Psoas muscle (tissue), 7 donors: ENCODE measurements at regions not wholly inside any gene's neighbourhood (a gene's known extent, or its start where the extent isn't known, plus 50 kb on each side); places are given as distances from the start of the nearest gene placed in this dataset.

Experiments used
- ATAC-seq, 4 donors: fragments of 200-7000 bp; cut with Tn5 transposase; one replicate each; pipeline ENCODE4 v1.9.1; 2020; ENCODE audit warnings: moderate library complexity in 3 of 4, mild to moderate bottlenecking in 2 of 4
- DNase-seq, 2 donors: peaks; one replicate each; pipeline ENCODE4 v3.0.0-alpha.2; 2020
- H3K27ac ChIP-seq: fragments of 200-600 bp; one replicate; pipeline ENCODE4 v1.8.0; 2022
- H3K27me3 ChIP-seq, 3 donors: fragments of 200-600 bp in 1 of 3; one replicate each; pipeline versions ENCODE4 v1.6.1 to v1.8.0; 2013 to 2022; ENCODE audit warnings: low read length in 2 of 3, mild to moderate bottlenecking in 2 of 3, moderate library complexity in 1 of 3; ENCODE audit not compliant: insufficient read depth in 3 of 3
- H3K36me3 ChIP-seq, 2 donors: fragments of 200-600 bp in 1 of 2; one replicate each; pipeline versions ENCODE4 v1.6.1 to v1.8.0; 2013 to 2022; ENCODE audit warnings: low read depth in 1 of 2, mild to moderate bottlenecking in 1 of 2, moderate library complexity in 1 of 2; ENCODE audit not compliant: insufficient read depth in 1 of 2
- H3K4me1 ChIP-seq: fragments of 200-600 bp; one replicate; pipeline ENCODE4 v1.8.0; 2022
- H3K4me3 ChIP-seq: fragments of 200-600 bp; one replicate; pipeline ENCODE4 v1.8.0; 2022; ENCODE audit warnings: mild to moderate bottlenecking
- H3K9me3 ChIP-seq: fragments of 200-600 bp; one replicate; pipeline ENCODE4 v1.8.0; 2022
- CTCF ChIP-seq: fragments of 200-600 bp; IDR thresholded peaks from one replicate; pipeline ENCODE4 v1.8.0; 2022; ENCODE audit warnings: antibody characterized with exemption
- WGBS, 3 donors: extraction: QIAGEN DNeasy Blood & Tissue Kit; methylation state at CpG; one replicate each; pipeline versions ENCODE4 v1.1.6 to v1.1.7; 2013; 5-methylcytosine and 5-hydroxymethylcytosine counted together
- intact Hi-C, 2 donors: fragments of 100-400 bp; cut with DNase I; formaldehyde crosslinking; loops; one replicate each; pipeline versions ENCODE4 v1.11.0 to v1.14.2; 2022
- donor health status: healthy with polysubstance abuse.
- donor health status: DM: no; HTN: no; CAD: no; lungs with moderate emphysema.
- donor health status: Bipolar disorder and iron deficiency.
- donor health status: healthy.
- donor health status: DM: yes; HTN: yes; CAD: no.
- donor health status: DM: no; HTN: no; CAD: no.
- donor health status: DM: yes; HTN: yes; CAD: no.

- DNase-seq (no peak), ATAC-seq (no peak)
- H3K9me3 ChIP-seq: no peaks in the 10 kb centered on the region
- WGBS, 3 donors: 50 to 72% (median 64%) methylated on average over 11 of the region's 11 CpGs
- no peaks in the 10 kb centered on the region for H3K4me1 ChIP-seq
- H3K27ac ChIP-seq: no peak overlapping the region
- H3K36me3 ChIP-seq: no peaks in the 10 kb centered on the region
- intact Hi-C loops: no loop called here
- H3K4me3 ChIP-seq: no peak overlapping the region
- TF ChIP-seq CTCF: no peak
- H3K27me3 ChIP-seq: peaks cover 0 to 14% (median 8%) of the 10 kb centered on the region in 3 donors
These were observed 126.9 kb upstream of the C1orf174 start for GRCh38 chr1:4027008-4027407.

- intact Hi-C loops: no loop called here
- no peaks in the 10 kb centered on the region for H3K36me3 ChIP-seq
- no peaks in the 10 kb centered on the region for H3K4me1 ChIP-seq
- ATAC-seq (no peak), DNase-seq (no peak)
- H3K27ac ChIP-seq: no peak overlapping the region
- 25 to 44% (median 30%) methylated on average over 16 of the region's 16 CpGs for whole genome bisulfite sequencing, 3 donors
- no peaks in the 10 kb centered on the region for H3K9me3 ChIP-seq
- no peak overlapping the region for H3K4me3 ChIP-seq
- TF ChIP-seq CTCF: no peak
- H3K27me3 ChIP-seq: peaks cover 0 to 20% (median 8%) of the 10 kb centered on the region in 3 donors
These were observed 127.5 kb upstream of the C1orf174 start for GRCh38 chr1:4027492-4028138.

- intact Hi-C loops: no loop called here
- no peak for TF ChIP-seq CTCF
- WGBS, 3 donors: 81 to 85% (median 82%) methylated on average over 6 of the region's 6 CpGs
- DNase-seq (no peak), ATAC-seq (no peak)
- peaks cover 0 to 25% (median 5%) of the 10 kb centered on the region in 3 donors for H3K27me3 ChIP-seq
- no peaks in the 10 kb centered on the region for H3K9me3 ChIP-seq
- no peak overlapping the region for H3K27ac ChIP-seq
- H3K36me3 ChIP-seq: no peaks in the 10 kb centered on the region
- no peak overlapping the region for H3K4me3 ChIP-seq
- H3K4me1 ChIP-seq: no peaks in the 10 kb centered on the region
These were observed 128.0 kb upstream of the C1orf174 start for GRCh38 chr1:4028139-4028501.

GRCh38 chr1:4029376-4029775, 129.3 kb upstream of the C1orf174 start:
- H3K36me3 ChIP-seq: no peaks in the 10 kb centered on the region
- peaks cover 0 to 32% (median 6%) of the 10 kb centered on the region in 3 donors for H3K27me3 ChIP-seq
- intact Hi-C loops: no loop called here
- TF ChIP-seq CTCF: no peak
- no peak overlapping the region for H3K27ac ChIP-seq
- H3K9me3 ChIP-seq: no peaks in the 10 kb centered on the region
- H3K4me3 ChIP-seq: no peak overlapping the region
- DNase-seq (no peak), ATAC-seq (no peak)
- H3K4me1 ChIP-seq: no peaks in the 10 kb centered on the region

- no peaks in the 10 kb centered on the region for H3K36me3 ChIP-seq
- H3K4me1 ChIP-seq: no peaks in the 10 kb centered on the region
- no peak for TF ChIP-seq CTCF
- ATAC-seq (peak in 1 of 4 donors; percentile 48), DNase-seq (no peak)
- H3K9me3 ChIP-seq: no peaks in the 10 kb centered on the region
- 52 to 76% (median 66%) methylated on average over 6 of the region's 6 CpGs for WGBS, 3 donors
- peaks cover 0 to 29% (median 6%) of the 10 kb centered on the region in 3 donors for H3K27me3 ChIP-seq
- H3K4me3 ChIP-seq: no peak overlapping the region
- no peak overlapping the region for H3K27ac ChIP-seq
- intact Hi-C loops: no loop called here
These were observed 132.5 kb upstream of the C1orf174 start for GRCh38 chr1:4032571-4032970.
